ENCODE measurements at regions not wholly inside any gene's neighbourhood (a gene's known extent, or its start where the extent isn't known, plus 50 kb on each side); places are given as distances from the start of the nearest gene placed in this dataset.

DNA sequence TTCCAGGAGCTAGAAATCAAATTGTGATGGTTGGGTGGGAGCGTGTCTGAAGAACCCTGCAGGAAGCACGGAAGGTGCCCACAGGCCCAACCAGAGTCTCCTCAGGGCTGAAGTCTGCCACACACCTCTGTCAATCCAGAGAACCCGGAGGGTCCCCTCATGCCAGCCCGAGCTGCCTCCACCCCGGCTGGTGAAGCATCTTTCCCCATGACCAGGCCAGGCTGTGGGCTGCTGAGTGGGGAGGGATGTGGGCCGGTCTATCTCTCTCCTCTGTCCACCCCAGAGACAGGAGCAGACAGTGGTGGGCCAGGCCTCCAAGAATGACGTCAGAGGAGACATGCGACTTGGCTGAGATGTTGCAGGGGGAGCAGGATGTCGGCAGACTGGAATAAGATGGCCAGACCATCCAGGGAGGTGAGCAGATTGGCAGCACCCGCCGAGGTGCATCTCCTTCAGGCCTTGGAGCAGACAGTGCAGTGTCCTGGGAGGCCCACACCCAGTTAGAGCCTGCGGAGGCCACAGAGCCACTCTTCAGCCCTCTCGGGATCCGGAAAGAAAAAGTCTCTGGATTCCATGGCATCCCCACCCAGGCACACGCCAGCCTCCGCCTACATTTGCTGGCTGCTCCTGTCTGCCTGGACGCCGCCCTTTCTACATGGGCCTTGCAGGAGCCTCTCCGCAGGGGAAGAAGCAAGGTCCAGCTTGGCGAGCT is 1524.9 kb downstream of the BRD1 start:
- TF ChIP-seq POLR2AphosphoS5 (IDR thresholded peaks at IDR 0.05; ENCODE audit: low read depth) (no peak), CREB1 (CRISPR knock-in tag; IDR thresholded peaks at IDR 0.05; ENCODE audit: low read depth) (no peak), CTCF (conservative IDR thresholded peaks at IDR 0.05; ENCODE audit: low read depth in 2 of 2) (no peak), REST (IDR thresholded peaks at IDR 0.05; ENCODE audit: unreplicated experiment) (no peak), EZH2phosphoT487 (IDR thresholded peaks at IDR 0.05; ENCODE audit: unreplicated experiment) (no peak), EZH2 (IDR thresholded peaks at IDR 0.05; ENCODE audit: low read depth, unreplicated experiment) (no peak)

Data from GM23338 (cell line).